HG03039 (cell line): ENCODE measurements at regions not wholly inside any gene's neighbourhood (a gene's known extent, or its start where the extent isn't known, plus 50 kb on each side); places are given as distances from the start of the nearest gene placed in this dataset.

Experiments
- ATAC-seq: cut with Tn5 transposase; IDR thresholded peaks from one replicate; pipeline ENCODE4 v1.9.1; 2021; ENCODE audit warnings: mild to moderate bottlenecking, moderate library complexity; ENCODE audit not compliant: unreplicated experiment

DNA sequence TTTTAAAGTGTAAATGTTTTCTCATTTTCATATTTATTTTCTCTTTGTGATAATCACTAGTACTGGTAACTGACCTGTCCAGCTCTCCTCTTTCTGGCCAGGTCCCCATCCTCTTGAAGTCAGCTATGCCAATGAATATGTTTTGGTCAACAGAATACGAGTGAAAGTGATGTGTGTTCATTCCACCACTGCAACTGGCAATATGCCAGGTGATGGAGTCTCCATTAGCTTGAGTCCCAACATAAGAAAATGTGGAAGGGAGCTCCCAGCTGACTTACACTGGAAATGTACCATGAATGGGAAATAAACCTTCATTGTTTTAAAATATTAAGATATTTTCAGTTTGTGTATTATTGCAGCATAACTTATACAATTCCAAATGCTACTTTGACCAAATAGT is 75.8 kb downstream of the CCDC34 start:
- ATAC-seq = no peak

- no peak for ATAC-seq
Measured at GRCh38 chr11:27285761-27286160, 77.3 kb downstream of the CCDC34 start.

- no peak for ATAC-seq
Measured at GRCh38 chr11:27282806-27283205, 80.2 kb downstream of the CCDC34 start.

DNA sequence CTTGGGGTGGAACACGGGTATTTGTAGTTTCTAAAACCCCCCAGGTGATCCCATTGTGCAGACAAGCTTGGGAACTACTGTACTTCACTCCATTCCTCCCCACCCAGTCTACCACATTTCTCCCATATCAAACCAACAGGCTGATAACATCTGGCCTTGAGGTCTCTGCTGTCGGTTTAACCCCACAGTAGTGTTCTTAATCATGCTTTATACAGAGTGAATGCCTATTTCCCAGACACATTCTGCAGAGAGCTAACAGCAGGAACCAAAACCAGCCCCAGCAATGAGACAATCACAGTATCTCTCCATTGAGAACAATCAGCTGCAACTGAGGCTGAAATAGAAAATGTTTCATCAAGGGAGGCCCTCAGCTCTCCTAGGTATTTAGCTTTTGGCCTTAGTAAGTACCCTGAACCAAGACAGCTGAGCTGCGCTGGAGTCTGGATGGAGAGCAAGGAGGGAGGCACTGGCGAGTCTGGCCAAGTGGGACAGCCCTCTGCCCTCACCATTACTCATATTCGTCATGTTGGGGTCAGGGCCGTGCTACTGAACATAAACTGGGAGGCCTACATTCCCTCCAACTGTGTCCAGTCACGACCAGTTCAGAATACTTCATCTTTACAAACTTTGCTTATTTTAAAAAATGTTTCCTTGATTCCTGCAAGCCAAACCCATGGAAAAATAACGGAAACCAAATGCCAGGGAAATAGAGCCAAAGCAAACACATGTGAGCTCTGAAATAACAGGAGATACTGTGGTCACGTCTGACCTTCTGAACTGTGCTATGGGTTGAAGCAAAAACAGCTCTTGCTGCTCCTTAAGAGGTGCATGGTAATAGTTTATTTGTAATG is 81.0 kb downstream of the CCDC34 start:
- no peak for ATAC-seq

DNA sequence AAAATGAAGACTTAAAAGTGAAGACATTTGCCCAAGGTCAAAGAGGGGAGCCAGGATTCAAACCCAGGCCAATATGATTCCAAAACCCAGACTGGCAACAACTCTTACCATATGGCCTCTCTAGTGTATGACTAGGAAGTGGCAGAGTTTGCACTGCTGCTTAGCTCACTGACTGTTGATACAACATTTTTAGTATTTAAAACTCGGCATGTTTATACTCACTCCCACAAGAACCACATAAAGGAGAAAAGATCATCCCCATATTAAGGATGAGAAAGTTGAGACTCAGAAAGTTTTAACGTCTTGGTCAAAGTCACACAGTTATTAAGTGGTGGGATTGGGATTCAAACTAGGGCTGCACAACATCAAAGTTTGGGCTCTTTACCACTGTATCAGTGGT is 81.7 kb downstream of the CCDC34 start:
- ATAC-seq = no peak

DNA sequence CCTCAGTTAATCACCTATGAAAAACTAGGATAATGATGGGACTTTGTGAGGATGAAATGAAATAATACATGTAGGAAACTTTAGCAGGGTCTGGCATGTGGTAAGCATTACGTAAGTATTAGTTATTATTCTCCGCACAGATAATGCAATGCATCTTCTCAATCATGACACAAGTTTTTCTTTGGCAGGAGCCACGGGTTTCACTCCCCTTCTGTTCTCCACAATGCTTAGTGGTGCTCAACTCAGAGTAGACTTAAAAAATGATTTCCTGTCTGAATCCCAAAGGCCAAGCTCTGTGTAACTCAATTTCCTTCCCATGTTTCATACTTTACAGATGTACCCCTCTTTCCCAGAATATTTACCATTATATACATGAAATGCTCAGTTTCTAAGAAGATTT is 82.9 kb downstream of the CCDC34 start:
- ATAC-seq = no peak

DNA sequence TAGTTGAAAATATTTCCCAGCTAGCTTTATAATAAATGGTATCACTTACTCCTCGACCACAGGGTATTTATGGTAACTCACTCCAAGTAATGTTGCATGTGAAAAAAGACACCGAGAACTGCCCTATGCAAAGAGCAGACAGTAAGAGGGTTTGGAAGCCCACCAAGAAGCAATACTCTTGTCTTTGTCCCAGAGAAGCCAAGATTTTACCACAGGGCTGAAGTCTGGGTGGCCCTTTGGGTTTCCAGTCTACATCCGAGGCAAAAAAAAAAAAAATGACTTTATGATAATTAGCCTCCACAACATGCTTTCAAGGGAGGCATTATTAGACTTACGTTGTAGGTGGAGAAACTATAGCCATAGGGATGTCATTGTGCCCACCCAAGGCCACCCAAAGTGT is 83.6 kb downstream of the CCDC34 start:
- ATAC-seq = no peak

GRCh38 chr11:27277843-27278242 is 85.2 kb downstream of the CCDC34 start:
- no peak for ATAC-seq

DNA sequence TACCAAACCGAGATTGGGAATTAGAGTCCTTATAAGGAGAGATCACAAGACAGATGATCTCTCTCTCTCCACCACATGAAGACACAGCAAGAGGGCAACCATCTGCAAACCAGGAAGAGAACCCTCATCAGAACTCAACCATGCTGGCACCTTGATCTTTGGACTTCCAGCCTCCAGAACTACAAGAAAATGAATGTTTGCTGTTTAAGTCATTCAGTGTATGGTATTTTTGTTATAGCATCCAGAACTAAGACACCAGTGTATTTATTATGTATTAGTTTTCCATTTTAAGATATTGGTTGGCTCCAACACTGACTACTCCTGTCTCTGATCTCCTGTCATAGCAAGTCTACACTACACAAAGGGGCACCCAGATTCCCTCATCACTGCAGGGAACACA is 86.9 kb downstream of the CCDC34 start:
- no peak for ATAC-seq

GRCh38 chr11:27274854-27275395 is 88.1 kb downstream of the CCDC34 start:
- ATAC-seq = no peak

DNA sequence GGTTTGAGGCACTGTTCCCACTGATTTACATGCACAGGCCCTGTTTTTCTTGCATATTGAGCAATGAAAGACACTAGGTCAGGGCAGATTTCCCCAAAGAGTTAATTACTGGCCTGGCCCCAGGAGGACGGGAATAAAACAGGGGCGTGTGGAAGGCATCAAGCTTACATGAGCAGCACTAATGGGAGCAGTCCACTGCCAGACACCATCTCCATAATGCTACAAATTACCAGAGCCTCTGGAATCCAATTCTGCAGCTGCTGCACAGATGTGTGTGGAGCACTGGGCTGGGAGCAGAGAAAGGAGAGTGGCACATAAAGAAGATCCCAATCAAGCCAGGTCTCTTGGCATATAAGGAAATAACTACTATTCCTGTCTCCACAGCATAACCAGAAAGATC is 96.9 kb downstream of the CCDC34 start:
- no peak for ATAC-seq

DNA sequence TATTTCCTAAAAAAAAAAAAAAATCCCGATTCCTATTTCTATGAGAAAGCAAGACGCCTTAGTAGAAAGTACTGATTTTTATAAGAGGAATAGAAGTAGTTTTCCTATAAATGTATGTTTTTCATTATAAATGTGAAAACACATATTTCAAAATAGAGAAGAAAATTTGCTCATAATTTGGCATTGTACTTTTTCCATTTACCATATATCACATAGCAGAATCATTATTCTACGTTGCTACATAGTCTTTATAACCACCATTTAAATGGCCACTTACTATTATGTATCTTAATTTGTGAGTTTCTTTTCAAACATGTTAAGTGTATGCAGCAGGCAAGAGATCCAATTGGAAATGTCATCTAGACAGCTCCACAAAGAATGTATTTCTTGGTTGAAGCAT is 99.0 kb downstream of the CCDC34 start:
- no peak for ATAC-seq

GRCh38 chr11:27263046-27263445 is 100.0 kb downstream of the CCDC34 start:
- ATAC-seq = no peak

DNA sequence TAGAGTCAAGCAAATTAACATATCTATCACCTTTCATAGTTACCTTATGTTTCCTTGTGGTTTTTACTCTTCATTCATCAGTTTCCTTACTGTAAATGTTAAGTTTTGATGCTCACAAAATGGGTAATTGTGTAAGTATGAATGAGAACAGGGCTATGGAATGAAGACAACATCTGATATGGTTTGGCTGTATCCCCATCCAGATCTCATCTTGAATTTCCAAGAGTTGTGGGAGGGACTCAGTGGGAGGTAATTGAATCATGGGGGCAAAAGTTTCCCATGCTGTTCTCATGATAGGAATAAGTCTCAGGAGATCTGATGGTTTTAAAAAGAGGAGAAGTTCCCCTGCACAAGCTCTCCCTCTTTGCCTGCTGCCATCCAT is 107.6 kb downstream of the CCDC34 start:
- no peak for ATAC-seq

- no peak for ATAC-seq
Measured at GRCh38 chr11:27254744-27255446, 108.1 kb downstream of the CCDC34 start.

GRCh38 chr11:27253224-27253623 is 109.8 kb downstream of the CCDC34 start:
- no peak for ATAC-seq

GRCh38 chr11:27250867-27251665 is 111.9 kb downstream of the CCDC34 start:
- ATAC-seq = no peak

- ATAC-seq = no peak
Measured at GRCh38 chr11:27248576-27249509, 114.2 kb downstream of the CCDC34 start.

GRCh38 chr11:27247660-27248059 is 115.4 kb downstream of the CCDC34 start:
- no peak for ATAC-seq

DNA sequence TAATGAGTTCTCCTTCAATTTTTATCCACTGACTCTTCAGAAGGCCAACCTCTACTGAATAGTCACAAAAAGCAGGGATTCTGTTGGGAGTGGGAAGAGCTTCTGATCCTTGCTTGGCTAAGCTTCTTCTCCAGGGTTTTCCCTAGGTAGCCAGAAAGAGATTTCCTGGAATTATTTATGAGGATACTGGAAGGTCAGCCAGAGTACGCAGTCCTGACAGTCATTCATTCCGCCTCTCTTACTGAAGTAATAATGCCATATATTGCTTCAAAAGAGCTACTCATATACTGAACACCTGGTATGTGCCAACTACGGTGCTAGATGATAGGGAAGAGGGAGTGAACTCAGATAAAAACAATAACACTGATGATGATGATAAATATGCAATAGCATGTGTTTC is 116.1 kb downstream of the CCDC34 start:
- ATAC-seq = no peak
